ENCODE measurements at regions not wholly inside any gene's neighbourhood (a gene's known extent, or its start where the extent isn't known, plus 50 kb on each side); places are given as distances from the start of the nearest gene placed in this dataset.

DNA sequence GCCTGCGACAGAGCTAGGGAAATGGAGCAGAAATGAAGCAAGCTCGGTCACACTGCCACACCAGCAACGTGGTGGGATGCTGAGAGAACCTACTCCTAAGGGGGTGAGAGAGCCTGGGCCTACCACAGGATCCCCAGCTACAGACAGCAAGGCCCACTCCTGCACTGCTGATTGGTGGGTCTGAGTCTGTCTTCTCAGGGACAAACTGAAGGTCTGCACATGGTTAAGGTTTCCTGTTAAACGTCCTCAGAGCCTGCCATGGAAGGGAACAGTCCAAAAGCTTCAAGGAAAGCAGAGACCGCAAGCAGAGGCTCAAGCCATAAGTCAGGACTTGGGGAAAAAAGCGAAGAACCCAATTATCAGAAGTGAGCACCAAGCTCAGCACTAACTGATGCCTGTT is 53.5 kb upstream of the MED4 start:
- TF ChIP-seq, protein P1, sequence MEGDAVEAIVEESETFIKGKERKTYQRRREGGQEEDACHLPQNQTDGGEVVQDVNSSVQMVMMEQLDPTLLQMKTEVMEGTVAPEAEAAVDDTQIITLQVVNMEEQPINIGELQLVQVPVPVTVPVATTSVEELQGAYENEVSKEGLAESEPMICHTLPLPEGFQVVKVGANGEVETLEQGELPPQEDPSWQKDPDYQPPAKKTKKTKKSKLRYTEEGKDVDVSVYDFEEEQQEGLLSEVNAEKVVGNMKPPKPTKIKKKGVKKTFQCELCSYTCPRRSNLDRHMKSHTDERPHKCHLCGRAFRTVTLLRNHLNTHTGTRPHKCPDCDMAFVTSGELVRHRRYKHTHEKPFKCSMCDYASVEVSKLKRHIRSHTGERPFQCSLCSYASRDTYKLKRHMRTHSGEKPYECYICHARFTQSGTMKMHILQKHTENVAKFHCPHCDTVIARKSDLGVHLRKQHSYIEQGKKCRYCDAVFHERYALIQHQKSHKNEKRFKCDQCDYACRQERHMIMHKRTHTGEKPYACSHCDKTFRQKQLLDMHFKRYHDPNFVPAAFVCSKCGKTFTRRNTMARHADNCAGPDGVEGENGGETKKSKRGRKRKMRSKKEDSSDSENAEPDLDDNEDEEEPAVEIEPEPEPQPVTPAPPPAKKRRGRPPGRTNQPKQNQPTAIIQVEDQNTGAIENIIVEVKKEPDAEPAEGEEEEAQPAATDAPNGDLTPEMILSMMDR (IDR thresholded peaks at IDR 0.05; ENCODE audit: low read length): no peak
- TF ChIP-seq EZH2 (IDR thresholded peaks at IDR 0.05; ENCODE audit: borderline replicate concordance, low read length): no peak
